HUES64 (cell line): ENCODE measurements at regions not wholly inside any gene's neighbourhood (a gene's known extent, or its start where the extent isn't known, plus 50 kb on each side); places are given as distances from the start of the nearest gene placed in this dataset.

Experiments
- H3K27ac ChIP-seq: 2 replicates; pipeline ENCODE4 v1.7.0; 2013; ENCODE audit warnings: low read depth, low read length, inconsistent platforms
- H3K27me3 ChIP-seq: 2 replicates; pipeline ENCODE4 v1.6.1; 2013; ENCODE audit warnings: mild to moderate bottlenecking, low read length; ENCODE audit not compliant: insufficient read depth
- H3K36me3 ChIP-seq: 2 replicates; pipeline ENCODE4 v1.6.1; 2013; ENCODE audit warnings: mild to moderate bottlenecking, low read length; ENCODE audit not compliant: insufficient read depth
- H3K4me1 ChIP-seq: 2 replicates; pipeline ENCODE4 v1.6.1; 2013; ENCODE audit warnings: mild to moderate bottlenecking, low read length, moderate library complexity; ENCODE audit not compliant: insufficient read depth
- H3K4me3 ChIP-seq: 2 replicates; pipeline ENCODE4 v1.5.1; 2013; ENCODE audit warnings: mild to moderate bottlenecking, low read length, moderate library complexity
- H3K9ac ChIP-seq: 2 replicates; pipeline ENCODE4 v1.6.1; 2013; ENCODE audit warnings: mild to moderate bottlenecking, low read depth, low read length
- H3K9me3 ChIP-seq: 2 replicates; pipeline ENCODE4 v1.6.1; 2013; ENCODE audit warnings: low read depth, low read length; ENCODE audit not compliant: insufficient read depth
- WGBS: fragments of 150-250, 120-280 bp; methylation state at CpG from one replicate; pipeline ENCODE4 v1.1.7; 2013; ENCODE audit warnings: missing lambda C conversion rate; 5-methylcytosine and 5-hydroxymethylcytosine counted together

DNA sequence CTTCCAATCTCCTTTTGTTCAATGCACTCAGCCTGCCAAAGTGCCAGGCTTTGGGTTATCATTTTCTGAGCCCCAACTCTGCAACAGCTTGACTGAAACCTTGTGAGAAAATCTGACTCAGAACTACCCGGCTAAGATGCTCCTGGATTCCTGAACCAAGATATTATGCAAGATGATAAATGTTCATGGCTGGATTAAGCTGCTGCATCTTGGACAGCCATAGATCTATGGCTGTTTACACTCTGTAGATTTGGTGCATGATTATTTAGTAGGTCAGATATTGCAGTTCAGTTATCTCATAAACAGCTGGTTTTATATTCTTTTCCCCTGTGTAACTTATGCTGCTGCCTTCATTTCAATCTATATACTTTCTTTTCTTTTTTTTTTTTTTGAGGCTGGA, 243.5 kb downstream of the GATA3 start:
- 94% methylated on average over 1 of the region's 1 CpG for WGBS
- H3K36me3 ChIP-seq = no peaks in the 10 kb centered on the region
- no peak overlapping the region for H3K27ac ChIP-seq
- H3K4me3 ChIP-seq = no peak overlapping the region
- peaks cover 16% of the 10 kb centered on the region for H3K4me1 ChIP-seq
- no peak overlapping the region for H3K9ac ChIP-seq
- no peaks in the 10 kb centered on the region for H3K9me3 ChIP-seq
- H3K27me3 ChIP-seq = peaks cover 8% of the 10 kb centered on the region

- 88% methylated on average over 16 of the region's 16 CpGs for WGBS
- no peak overlapping the region for H3K4me3 ChIP-seq
- H3K27me3 ChIP-seq = peaks cover 8% of the 10 kb centered on the region
Measured at GRCh38 chr10:8298896-8299570, 244.5 kb downstream of the GATA3 start.

DNA sequence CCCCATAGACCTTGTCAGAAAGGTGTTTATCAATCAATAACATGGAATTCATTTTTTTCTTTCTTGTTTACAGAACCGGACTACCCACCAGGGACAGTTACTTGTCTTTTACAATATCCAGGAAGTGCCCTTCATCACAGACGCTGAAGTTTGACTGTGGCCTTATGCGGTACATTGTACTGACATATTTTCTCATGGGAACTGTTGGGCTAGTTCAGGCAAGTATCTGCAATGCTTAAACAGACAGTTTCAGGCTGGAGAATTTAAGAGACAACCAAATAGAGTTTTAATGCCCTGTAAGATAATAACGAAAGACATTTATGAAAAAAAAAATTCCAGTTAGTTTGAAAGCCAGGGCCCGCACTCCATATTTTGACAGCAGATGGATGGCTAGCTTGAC, 246.4 kb downstream of the GATA3 start:
- Histone ChIP-seq H3K27ac (no peak overlapping the region), H3K4me1 (peaks cover 15% of the 10 kb centered on the region), H3K36me3 (no peaks in the 10 kb centered on the region), H3K27me3 (peaks cover 4% of the 10 kb centered on the region), H3K4me3 (no peak overlapping the region), H3K9ac (no peak overlapping the region), H3K9me3 (no peaks in the 10 kb centered on the region)
- 89% methylated on average over 5 of the region's 5 CpGs for WGBS

More at GRCh38 chr10:8298896-8299570, 244.5 kb downstream of the GATA3 start:
- peaks cover 17% of the 10 kb centered on the region for H3K4me1 ChIP-seq
- no peaks in the 10 kb centered on the region for H3K36me3 ChIP-seq
- no peaks in the 10 kb centered on the region for H3K9me3 ChIP-seq
- no peak overlapping the region for H3K9ac ChIP-seq
- no peak overlapping the region for H3K27ac ChIP-seq

- H3K4me1 ChIP-seq = peaks cover 11% of the 10 kb centered on the region
- H3K27me3 ChIP-seq = no peaks in the 10 kb centered on the region; the same call in 1 of the 2 replicates
- H3K9ac ChIP-seq = no peak overlapping the region
- WGBS = 94% methylated on average over 2 of the region's 2 CpGs
- no peaks in the 10 kb centered on the region for H3K36me3 ChIP-seq
- no peak overlapping the region for H3K4me3 ChIP-seq
- no peaks in the 10 kb centered on the region for H3K9me3 ChIP-seq
- no peak overlapping the region for H3K27ac ChIP-seq
Measured at GRCh38 chr10:8301333-8301732, 246.8 kb downstream of the GATA3 start.

GRCh38 chr10:8301831-8302230, 247.3 kb downstream of the GATA3 start:
- Histone ChIP-seq H3K27me3 (no peaks in the 10 kb centered on the region; the same call in 1 of the 2 replicates), H3K27ac (no peak overlapping the region), H3K36me3 (no peaks in the 10 kb centered on the region), H3K4me3 (no peak overlapping the region), H3K9ac (no peak overlapping the region), H3K4me1 (peaks cover 12% of the 10 kb centered on the region), H3K9me3 (no peaks in the 10 kb centered on the region)
- WGBS = 95% methylated on average over 4 of the region's 4 CpGs

- H3K27ac ChIP-seq = no peak overlapping the region
- H3K36me3 ChIP-seq = no peaks in the 10 kb centered on the region
- H3K4me1 ChIP-seq = peaks cover 17% of the 10 kb centered on the region
- H3K4me3 ChIP-seq = no peak overlapping the region
- no peak overlapping the region for H3K9ac ChIP-seq
- 59% methylated on average over 6 of the region's 6 CpGs for WGBS
- no peaks in the 10 kb centered on the region for H3K9me3 ChIP-seq
- H3K27me3 ChIP-seq = no peaks in the 10 kb centered on the region
Measured at GRCh38 chr10:8302565-8302964, 248.1 kb downstream of the GATA3 start.

DNA sequence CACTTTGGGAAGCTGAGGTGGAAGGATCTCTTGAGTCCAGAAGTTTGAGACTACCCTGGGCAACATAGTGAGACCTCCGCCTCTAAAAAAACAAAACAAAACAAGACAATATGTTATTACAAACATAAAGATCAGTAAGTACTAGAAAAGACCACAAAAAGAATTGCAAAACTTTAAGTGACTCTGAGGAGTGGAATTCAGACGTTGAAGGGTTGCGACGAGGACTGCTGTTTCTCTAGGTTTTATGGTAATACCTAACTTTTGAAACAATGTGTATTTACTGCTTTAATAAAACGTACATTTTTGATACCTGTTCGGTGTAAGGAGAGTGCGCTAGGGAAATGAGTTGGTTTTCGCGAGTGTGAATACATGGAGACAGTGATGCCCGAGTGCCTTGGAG, 250.4 kb downstream of the GATA3 start:
- Histone ChIP-seq H3K4me3 (no peak overlapping the region), H3K4me1 (peaks cover 17% of the 10 kb centered on the region), H3K27me3 (no peaks in the 10 kb centered on the region), H3K9me3 (no peaks in the 10 kb centered on the region), H3K9ac (no peak overlapping the region), H3K36me3 (no peaks in the 10 kb centered on the region), H3K27ac (no peak overlapping the region)
- 91% methylated on average over 10 of the region's 10 CpGs for WGBS

GRCh38 chr10:8305876-8306652, 251.6 kb downstream of the GATA3 start:
- Histone ChIP-seq H3K4me1 (peaks cover 17% of the 10 kb centered on the region), H3K9ac (no peak overlapping the region), H3K27me3 (no peaks in the 10 kb centered on the region), H3K36me3 (no peaks in the 10 kb centered on the region), H3K4me3 (no peak overlapping the region), H3K9me3 (no peaks in the 10 kb centered on the region), H3K27ac (no peak overlapping the region)
- 94% methylated on average over 9 of the region's 9 CpGs for WGBS

- no peak overlapping the region for H3K4me3 ChIP-seq
- H3K9me3 ChIP-seq = no peaks in the 10 kb centered on the region
- H3K27me3 ChIP-seq = no peaks in the 10 kb centered on the region
- H3K9ac ChIP-seq = no peak overlapping the region
- H3K27ac ChIP-seq = no peak overlapping the region
- WGBS = 79% methylated on average over 3 of the region's 4 CpGs
- peaks cover 17% of the 10 kb centered on the region for H3K4me1 ChIP-seq
- no peaks in the 10 kb centered on the region for H3K36me3 ChIP-seq
Measured at GRCh38 chr10:8306685-8307364, 252.3 kb downstream of the GATA3 start.

- no peaks in the 10 kb centered on the region for H3K27me3 ChIP-seq
- H3K27ac ChIP-seq = no peak overlapping the region
- H3K9ac ChIP-seq = no peak overlapping the region
- H3K36me3 ChIP-seq = no peaks in the 10 kb centered on the region
- 0% methylated on average over 1 of the region's 2 CpGs for WGBS
- peaks cover 9% of the 10 kb centered on the region for H3K4me1 ChIP-seq
- H3K9me3 ChIP-seq = no peaks in the 10 kb centered on the region
- no peak overlapping the region for H3K4me3 ChIP-seq
Measured at GRCh38 chr10:8310930-8311329, 256.4 kb downstream of the GATA3 start.

GRCh38 chr10:8311526-8312070, 257.1 kb downstream of the GATA3 start:
- no peak overlapping the region for H3K9ac ChIP-seq
- no peak overlapping the region for H3K4me3 ChIP-seq
- WGBS = 100% methylated on average over 1 of the region's 2 CpGs
- no peaks in the 10 kb centered on the region for H3K27me3 ChIP-seq
- no peak overlapping the region for H3K27ac ChIP-seq
- H3K9me3 ChIP-seq = no peaks in the 10 kb centered on the region
- H3K4me1 ChIP-seq = peaks cover 7% of the 10 kb centered on the region
- H3K36me3 ChIP-seq = no peaks in the 10 kb centered on the region
